WTC11 (cell line): ENCODE measurements at regions not wholly inside any gene's neighbourhood (a gene's known extent, or its start where the extent isn't known, plus 50 kb on each side); places are given as distances from the start of the nearest gene placed in this dataset.

ENCODE experiments used
- ATAC-seq: fragments of 200-7000 bp; cut with Tn5 transposase; 2 replicates; pipeline ENCODE4 v1.10.0; 2021; ENCODE audit warnings: mild to moderate bottlenecking, moderate library complexity
- CTCF ChIA-PET: fragments of 300-600 bp; sonication (Branson Sonifier 250); formaldehyde crosslinking; loops from one replicate; lab custom pipeline; 2021; ENCODE audit warnings: antibody characterized with exemption; lab: Charles Lee
- POLR2A ChIA-PET: fragments of 350-600 bp; sonication (Branson Sonifier 250); formaldehyde crosslinking; loops from one replicate; lab custom pipeline; 2021; ENCODE audit warnings: antibody characterized with exemption; lab: Charles Lee
- DNase-seq: peaks from one replicate; pipeline ENCODE4 v3.0.0; 2021; ENCODE audit warnings: low spot score
- H3K27ac Mint-ChIP-seq: 2 replicates; pipeline ENCODE4 v1.8.0; 2021; ENCODE audit warnings: mixed read lengths
- H3K27me3 Mint-ChIP-seq: 2 replicates; pipeline ENCODE4 v1.8.0; 2021; ENCODE audit warnings: low read depth, mild to moderate bottlenecking, moderate library complexity, mixed read lengths
- H3K36me3 Mint-ChIP-seq: 2 replicates; pipeline ENCODE4 v1.8.0; 2021; ENCODE audit warnings: mixed read lengths
- H3K4me1 Mint-ChIP-seq: 2 replicates; pipeline ENCODE4 v1.8.0; 2022; ENCODE audit warnings: mixed read lengths
- H3K4me3 Mint-ChIP-seq: 2 replicates; pipeline ENCODE4 v1.8.0; 2021; ENCODE audit warnings: mild to moderate bottlenecking, moderate library complexity, mixed read lengths
- H3K9me3 Mint-ChIP-seq: 2 replicates; pipeline ENCODE4 v1.8.0; 2021; ENCODE audit warnings: mixed read lengths
- ATF3 ChIP-seq: sonication (generic); formaldehyde crosslinking; conservative IDR thresholded peaks from 2 replicates; pipeline ENCODE4 v1.8.1; 2022; ENCODE audit warnings: mild to moderate bottlenecking, missing genetic modification reagents
- E2F4 ChIP-seq: sonication (generic); formaldehyde crosslinking; IDR thresholded peaks from 2 replicates; pipeline ENCODE4 v1.8.1; 2022; ENCODE audit warnings: low read depth, mild to moderate bottlenecking, moderate library complexity, missing genetic modification reagents, borderline replicate concordance
- FOXP1 ChIP-seq: sonication (generic); formaldehyde crosslinking; IDR thresholded peaks from 2 replicates; pipeline ENCODE4 v1.8.0; 2022; ENCODE audit warnings: missing genetic modification reagents, mild to moderate bottlenecking, moderate library complexity, borderline replicate concordance
- FOXP4 ChIP-seq: sonication (generic); formaldehyde crosslinking; IDR thresholded peaks from 2 replicates; pipeline ENCODE4 v1.8.0; 2022; ENCODE audit warnings: mild to moderate bottlenecking, missing genetic modification reagents
- GABPB1 ChIP-seq: sonication (generic); formaldehyde crosslinking; IDR thresholded peaks from 2 replicates; pipeline ENCODE4 v1.8.1; 2023; ENCODE audit warnings: mild to moderate bottlenecking, missing genetic modification reagents
- GTF2I ChIP-seq: fragments of 250-450 bp; sonication (Bioruptor Pico); conservative IDR thresholded peaks from 2 replicates; pipeline ENCODE4 v1.4.0; 2021; ENCODE audit warnings: mild to moderate bottlenecking
- MYBL2 ChIP-seq: sonication (generic); formaldehyde crosslinking; IDR thresholded peaks from 2 replicates; pipeline ENCODE4 v1.8.1; 2023; ENCODE audit warnings: mild to moderate bottlenecking, moderate library complexity, missing genetic modification reagents
- PRDM15 ChIP-seq: sonication (generic); formaldehyde crosslinking; IDR thresholded peaks from 2 replicates; pipeline ENCODE4 v1.8.0; 2022; ENCODE audit warnings: missing genetic modification reagents
- PRRX2 ChIP-seq: fragments of 250-450 bp; sonication (Bioruptor Pico); IDR thresholded peaks from 2 replicates; pipeline ENCODE4 v1.8.0; 2021; ENCODE audit warnings: mild to moderate bottlenecking
- SMAD4 ChIP-seq: sonication (generic); formaldehyde crosslinking; IDR thresholded peaks from 2 replicates; pipeline ENCODE4 v1.8.0; 2022; ENCODE audit warnings: mild to moderate bottlenecking, missing genetic modification reagents
- ZNF138 ChIP-seq: sonication (generic); formaldehyde crosslinking; conservative IDR thresholded peaks from 2 replicates; pipeline ENCODE4 v1.8.1; 2022; ENCODE audit warnings: mild to moderate bottlenecking, moderate library complexity, missing genetic modification reagents
- ZNF219 ChIP-seq: sonication (generic); formaldehyde crosslinking; IDR thresholded peaks from 2 replicates; pipeline ENCODE4 v1.8.0; 2023; ENCODE audit warnings: missing genetic modification reagents, mild to moderate bottlenecking, borderline replicate concordance
- ZNF396 ChIP-seq: fragments of 250-450 bp; sonication (Bioruptor Pico); IDR thresholded peaks from 2 replicates; pipeline ENCODE4 v1.8.0; 2021; ENCODE audit warnings: mild to moderate bottlenecking, moderate library complexity, borderline replicate concordance
- ZNF671 ChIP-seq: fragments of 250-450 bp; sonication (Bioruptor Pico); IDR thresholded peaks from 2 replicates; pipeline ENCODE4 v1.8.0; 2021; ENCODE audit warnings: mild to moderate bottlenecking
- TF ChIP-seq, protein P1 (sequence below): fragments of 250-450 bp; sonication (Bioruptor Pico); IDR thresholded peaks from 2 replicates; pipeline ENCODE4 v1.9.0; 2021; ENCODE audit warnings: mild to moderate bottlenecking
- TF ChIP-seq, protein P2 (sequence below): sonication (generic); formaldehyde crosslinking; IDR thresholded peaks from 2 replicates; pipeline ENCODE4 v1.8.1; 2022; ENCODE audit warnings: missing genetic modification reagents, borderline replicate concordance

GRCh38 chr1:116246174-116246573 is 126.9 kb upstream of the ATP1A1 start (continued):
- no peak for TF ChIP-seq FOXP4 (CRISPR knock-in tag)
- no peak for TF ChIP-seq ZNF138 (CRISPR knock-in tag)
- no peak for TF ChIP-seq E2F4 (CRISPR knock-in tag)
- no peak for TF ChIP-seq SMAD4 (CRISPR knock-in tag)
- TF ChIP-seq GABPB1, result no peak
- no peak for TF ChIP-seq PRDM15 (CRISPR knock-in tag)

DNA sequence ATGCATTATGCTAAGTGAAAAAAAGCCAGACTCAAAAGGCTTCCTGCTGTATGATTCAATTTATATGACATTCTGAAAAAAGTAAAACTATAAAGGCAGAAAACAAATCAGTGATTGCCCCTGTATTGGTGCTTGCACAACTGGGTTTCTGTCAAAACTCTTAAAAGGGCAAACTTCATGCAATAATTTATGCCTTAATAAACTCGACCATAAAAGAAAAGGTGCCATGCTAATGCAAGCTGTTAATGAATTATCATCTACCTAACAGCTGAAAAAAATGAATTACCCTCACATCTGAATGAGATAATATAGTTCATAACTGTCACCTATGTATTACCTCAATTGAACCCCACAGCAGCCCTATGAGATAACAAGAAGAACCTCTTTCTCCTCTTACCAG is 120.8 kb upstream of the ATP1A1 start:
- CTCF ChIA-PET, result interaction anchor here (0.7 to 0.8 kb wide), 2 partner anchors 118 to 233 kb away, joined by 3 read pairs; no protein-coding TSS in a partner anchor
- Mint-ChIP-seq H3K9me3 (peaks cover 8% of the 10 kb centered on the region), H3K4me3 (no peak overlapping the region)
- no peak for TF ChIP-seq GTF2I (CRISPR knock-in tag)
- TF ChIP-seq, protein P1, sequence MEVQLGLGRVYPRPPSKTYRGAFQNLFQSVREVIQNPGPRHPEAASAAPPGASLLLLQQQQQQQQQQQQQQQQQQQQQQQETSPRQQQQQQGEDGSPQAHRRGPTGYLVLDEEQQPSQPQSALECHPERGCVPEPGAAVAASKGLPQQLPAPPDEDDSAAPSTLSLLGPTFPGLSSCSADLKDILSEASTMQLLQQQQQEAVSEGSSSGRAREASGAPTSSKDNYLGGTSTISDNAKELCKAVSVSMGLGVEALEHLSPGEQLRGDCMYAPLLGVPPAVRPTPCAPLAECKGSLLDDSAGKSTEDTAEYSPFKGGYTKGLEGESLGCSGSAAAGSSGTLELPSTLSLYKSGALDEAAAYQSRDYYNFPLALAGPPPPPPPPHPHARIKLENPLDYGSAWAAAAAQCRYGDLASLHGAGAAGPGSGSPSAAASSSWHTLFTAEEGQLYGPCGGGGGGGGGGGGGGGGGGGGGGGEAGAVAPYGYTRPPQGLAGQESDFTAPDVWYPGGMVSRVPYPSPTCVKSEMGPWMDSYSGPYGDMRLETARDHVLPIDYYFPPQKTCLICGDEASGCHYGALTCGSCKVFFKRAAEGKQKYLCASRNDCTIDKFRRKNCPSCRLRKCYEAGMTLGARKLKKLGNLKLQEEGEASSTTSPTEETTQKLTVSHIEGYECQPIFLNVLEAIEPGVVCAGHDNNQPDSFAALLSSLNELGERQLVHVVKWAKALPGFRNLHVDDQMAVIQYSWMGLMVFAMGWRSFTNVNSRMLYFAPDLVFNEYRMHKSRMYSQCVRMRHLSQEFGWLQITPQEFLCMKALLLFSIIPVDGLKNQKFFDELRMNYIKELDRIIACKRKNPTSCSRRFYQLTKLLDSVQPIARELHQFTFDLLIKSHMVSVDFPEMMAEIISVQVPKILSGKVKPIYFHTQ (CRISPR knock-in tag), result no peak
- no peak for TF ChIP-seq PRRX2 (CRISPR knock-in tag)
- TF ChIP-seq, protein P2, sequence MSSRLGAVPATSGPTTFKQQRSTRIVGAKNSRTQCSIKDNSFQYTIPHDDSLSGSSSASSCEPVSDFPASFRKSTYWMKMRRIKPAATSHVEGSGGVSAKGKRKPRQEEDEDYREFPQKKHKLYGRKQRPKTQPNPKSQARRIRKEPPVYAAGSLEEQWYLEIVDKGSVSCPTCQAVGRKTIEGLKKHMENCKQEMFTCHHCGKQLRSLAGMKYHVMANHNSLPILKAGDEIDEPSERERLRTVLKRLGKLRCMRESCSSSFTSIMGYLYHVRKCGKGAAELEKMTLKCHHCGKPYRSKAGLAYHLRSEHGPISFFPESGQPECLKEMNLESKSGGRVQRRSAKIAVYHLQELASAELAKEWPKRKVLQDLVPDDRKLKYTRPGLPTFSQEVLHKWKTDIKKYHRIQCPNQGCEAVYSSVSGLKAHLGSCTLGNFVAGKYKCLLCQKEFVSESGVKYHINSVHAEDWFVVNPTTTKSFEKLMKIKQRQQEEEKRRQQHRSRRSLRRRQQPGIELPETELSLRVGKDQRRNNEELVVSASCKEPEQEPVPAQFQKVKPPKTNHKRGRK (CRISPR knock-in tag), result no peak
- no peak for TF ChIP-seq ZNF671 (CRISPR knock-in tag)
- TF ChIP-seq ZNF219 (CRISPR knock-in tag), result no peak
- TF ChIP-seq MYBL2 (CRISPR knock-in tag), result no peak
- no peak for TF ChIP-seq ZNF396 (CRISPR knock-in tag)
- TF ChIP-seq ATF3 (CRISPR knock-in tag), result no peak
- no peak for TF ChIP-seq FOXP1
- TF ChIP-seq, all 79 proteins: peak for 0
- Mint-ChIP-seq H3K4me1 (peaks cover 7% of the 10 kb centered on the region), H3K27ac (no peak overlapping the region), H3K27me3 (no peaks in the 10 kb centered on the region), H3K36me3 (no peaks in the 10 kb centered on the region)
- POLR2A ChIA-PET, result no interaction called here
- DNase-seq (no peak), ATAC-seq (no peak)
